ENCODE measurements at regions not wholly inside any gene's neighbourhood (a gene's known extent, or its start where the extent isn't known, plus 50 kb on each side); places are given as distances from the start of the nearest gene placed in this dataset.

DNA sequence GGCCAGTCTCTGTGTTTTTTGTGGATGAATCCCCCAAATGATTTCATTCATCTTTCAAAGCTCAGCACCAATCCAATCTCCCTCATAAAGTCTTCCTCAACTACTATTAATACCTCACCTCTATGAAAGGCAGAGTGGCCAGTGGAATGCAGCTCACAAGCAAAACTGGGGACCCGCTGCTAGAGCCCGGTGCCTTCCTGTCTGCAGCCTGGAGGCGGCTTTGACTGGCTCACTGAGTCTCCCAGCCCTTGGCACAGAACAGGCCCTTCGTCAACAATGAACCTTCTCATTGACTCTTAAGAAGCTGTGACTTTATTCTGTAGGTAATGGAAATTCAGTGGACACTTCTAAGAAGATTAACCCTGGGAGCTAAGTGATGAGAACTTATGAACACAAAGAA is 86.8 kb upstream of the RAB4A start:
- TF ChIP-seq, protein P1, sequence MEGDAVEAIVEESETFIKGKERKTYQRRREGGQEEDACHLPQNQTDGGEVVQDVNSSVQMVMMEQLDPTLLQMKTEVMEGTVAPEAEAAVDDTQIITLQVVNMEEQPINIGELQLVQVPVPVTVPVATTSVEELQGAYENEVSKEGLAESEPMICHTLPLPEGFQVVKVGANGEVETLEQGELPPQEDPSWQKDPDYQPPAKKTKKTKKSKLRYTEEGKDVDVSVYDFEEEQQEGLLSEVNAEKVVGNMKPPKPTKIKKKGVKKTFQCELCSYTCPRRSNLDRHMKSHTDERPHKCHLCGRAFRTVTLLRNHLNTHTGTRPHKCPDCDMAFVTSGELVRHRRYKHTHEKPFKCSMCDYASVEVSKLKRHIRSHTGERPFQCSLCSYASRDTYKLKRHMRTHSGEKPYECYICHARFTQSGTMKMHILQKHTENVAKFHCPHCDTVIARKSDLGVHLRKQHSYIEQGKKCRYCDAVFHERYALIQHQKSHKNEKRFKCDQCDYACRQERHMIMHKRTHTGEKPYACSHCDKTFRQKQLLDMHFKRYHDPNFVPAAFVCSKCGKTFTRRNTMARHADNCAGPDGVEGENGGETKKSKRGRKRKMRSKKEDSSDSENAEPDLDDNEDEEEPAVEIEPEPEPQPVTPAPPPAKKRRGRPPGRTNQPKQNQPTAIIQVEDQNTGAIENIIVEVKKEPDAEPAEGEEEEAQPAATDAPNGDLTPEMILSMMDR (IDR thresholded peaks at IDR 0.05; ENCODE audit: low read depth, low read length): no peak
- TF ChIP-seq EZH2phosphoT487 (IDR thresholded peaks at IDR 0.05; ENCODE audit: low read depth): no peak

Measured in OCI-LY3 (cell line).